GM19463 (cell line): ENCODE measurements at regions not wholly inside any gene's neighbourhood (a gene's known extent, or its start where the extent isn't known, plus 50 kb on each side); places are given as distances from the start of the nearest gene placed in this dataset.
"Not testable (repeated sequence)": the region's sequence is repeated elsewhere in the genome, so short reads cannot be mapped to it uniquely, and the experiment has no call there.

ENCODE experiments used
- ATAC-seq: cut with Tn5 transposase; IDR thresholded peaks from one replicate; pipeline ENCODE4 v1.9.1; 2021; ENCODE audit warnings: mild to moderate bottlenecking, moderate library complexity; ENCODE audit not compliant: unreplicated experiment

DNA sequence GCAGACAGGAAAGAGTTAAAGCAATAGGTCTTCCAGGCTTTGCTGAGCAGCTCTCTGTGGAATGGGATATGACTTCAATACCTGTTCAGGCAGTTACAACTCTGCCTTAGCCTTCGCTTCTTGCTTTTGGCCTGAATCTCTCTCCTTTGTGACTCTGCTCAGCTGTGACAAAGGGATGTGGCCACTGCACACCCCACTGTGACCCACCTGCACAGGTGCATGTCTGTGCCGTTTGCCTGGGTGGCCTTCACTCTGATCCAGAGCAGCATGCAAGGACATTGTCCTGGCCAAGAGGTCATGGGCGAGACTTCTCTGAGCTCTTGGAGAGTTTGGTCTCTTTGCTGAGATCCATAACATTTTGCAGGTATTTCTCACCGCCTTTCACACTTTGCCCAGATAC lies 891.3 kb downstream of the BRD1 start:
- ATAC-seq = no peak

DNA sequence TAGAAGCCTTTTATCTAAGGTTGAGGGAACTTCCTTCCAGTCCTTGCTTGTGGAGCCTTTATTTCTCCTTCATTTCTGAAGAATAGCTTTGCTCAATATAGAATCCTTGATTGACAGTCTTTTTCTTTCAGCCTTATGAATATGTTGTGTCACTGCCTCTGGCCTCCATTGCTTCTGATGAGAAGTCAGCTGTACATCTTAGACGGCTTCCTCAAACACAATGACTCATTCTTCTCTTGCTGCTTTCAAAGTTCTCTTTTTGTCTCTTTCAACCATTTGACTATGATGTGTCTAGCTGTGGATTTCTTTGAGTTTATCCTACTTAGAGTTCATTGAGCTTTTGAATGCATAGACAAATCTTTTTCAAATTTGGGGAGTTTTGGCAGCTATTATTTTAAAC lies 893.2 kb downstream of the BRD1 start:
- ATAC-seq = no peak

DNA sequence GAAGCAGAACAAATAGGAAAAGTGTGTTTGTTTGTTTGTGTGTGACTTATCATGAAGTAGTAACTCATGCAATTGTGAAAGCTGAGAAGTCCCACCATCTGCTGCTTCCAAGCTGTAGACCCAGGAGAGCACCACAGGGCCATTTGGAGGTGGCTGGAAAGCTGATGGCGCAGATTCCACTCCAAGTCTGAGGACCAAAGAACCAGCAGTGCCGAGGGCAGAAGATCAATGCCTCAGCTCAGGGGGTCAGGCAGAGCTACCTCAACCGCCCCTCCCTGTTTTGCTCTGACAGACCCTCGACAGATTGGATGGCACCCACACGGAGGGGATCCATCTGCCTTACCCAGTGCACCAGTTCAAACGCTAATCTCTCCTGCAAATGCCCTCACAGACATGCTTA lies 896.2 kb downstream of the BRD1 start:
- ATAC-seq = no peak

DNA sequence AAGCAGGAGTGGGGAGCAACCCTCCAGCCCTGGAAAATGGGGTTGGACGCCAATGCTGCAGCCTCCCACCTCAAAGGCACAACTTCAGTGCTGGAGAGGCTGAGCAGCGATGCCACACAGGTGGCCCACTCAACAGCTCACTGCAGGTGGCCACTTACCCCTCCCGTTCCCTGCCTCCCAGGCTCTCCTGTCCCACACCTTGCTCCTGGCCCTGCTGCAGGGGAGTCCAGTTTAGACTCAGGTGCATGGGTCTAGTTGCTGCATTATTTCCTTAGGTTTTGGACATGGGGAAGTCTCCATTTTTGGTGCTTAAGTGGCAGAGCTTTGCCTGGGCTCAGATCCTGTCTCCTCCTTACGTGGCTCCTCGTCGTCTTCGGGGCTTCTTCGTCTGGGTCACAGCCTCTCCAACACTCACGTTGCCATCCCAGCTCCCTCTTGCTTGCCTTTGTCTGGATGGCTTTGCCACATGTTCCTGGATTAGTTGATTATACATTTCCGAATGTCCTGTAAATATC lies 898.3 kb downstream of the BRD1 start:
- no peak for ATAC-seq

DNA sequence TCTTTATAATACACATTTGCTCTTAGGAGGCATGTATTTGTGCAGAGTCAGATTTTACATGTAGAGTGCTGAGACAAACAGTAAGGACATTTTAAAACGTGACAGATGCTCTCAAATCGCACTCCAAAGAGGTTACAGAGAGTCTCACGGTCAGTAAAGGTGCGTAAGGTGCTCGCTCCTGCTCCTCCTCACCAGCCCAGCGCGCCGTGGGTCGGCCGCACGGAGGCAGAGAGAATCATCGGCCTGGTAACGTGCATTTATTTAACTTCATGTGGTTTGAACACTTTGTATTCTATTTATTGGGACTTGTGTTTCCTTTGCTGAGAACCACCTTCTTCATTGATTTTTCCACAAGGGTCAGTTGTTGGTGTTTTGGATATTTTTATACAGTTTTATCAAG lies 900.1 kb downstream of the BRD1 start:
- ATAC-seq = no peak

DNA sequence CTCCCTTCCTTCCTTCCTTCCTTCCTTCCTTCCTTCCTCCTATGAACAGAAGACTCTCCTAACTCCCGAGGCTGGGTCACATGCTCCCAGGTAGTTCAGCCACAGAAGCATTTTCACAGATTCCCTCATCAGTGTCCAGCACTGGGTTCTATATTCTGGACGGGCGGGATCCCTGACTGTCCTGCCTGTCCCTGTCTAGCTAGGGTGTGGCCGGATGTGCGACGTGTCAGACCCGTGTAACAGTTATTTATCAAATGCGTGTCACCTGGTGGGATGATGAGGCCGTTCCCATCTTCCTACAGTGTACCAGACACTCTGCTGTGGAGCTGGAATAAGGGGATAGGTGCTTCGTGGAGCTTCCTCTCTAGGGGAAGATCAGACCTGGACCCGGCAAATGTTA lies 901.0 kb downstream of the BRD1 start:
- no peak for ATAC-seq

DNA sequence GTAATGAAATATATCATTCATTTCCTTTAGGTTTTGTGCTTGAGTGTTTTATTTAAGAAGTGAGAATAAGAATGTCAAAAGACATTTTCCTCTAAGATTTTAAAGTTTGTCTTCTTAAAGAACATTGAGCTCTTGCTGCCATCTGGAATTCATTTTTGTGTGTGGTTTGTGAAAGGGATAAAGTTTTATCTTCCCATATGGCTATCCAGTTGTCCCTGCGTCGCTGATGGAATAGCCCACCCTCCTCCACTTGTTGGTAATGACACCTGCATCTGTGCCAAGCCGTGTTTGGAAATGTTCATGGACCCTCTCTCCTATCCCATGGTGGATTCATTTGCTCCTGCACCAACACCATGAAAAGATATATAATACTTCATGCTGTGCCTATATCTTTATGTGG lies 901.5 kb downstream of the BRD1 start:
- ATAC-seq = no peak

DNA sequence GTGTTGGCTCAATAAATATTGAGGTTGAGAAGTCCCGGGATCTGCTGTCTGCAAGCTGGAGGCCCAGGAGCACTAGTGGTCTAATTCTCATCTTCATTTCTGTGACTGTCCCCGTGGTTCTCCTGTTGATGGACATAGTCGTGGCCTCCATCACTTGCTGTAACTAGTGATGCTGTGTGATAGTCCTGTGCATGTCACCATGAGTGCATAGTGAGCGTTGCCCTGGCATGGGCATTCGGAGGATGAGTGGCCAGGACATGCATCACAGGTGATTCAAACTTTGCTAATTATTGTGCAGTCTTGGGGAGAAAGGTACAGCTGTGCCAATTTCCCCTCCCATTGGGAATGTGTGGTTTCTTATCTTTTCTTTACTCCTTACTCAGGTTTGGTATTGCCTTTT lies 902.2 kb downstream of the BRD1 start:
- ATAC-seq = no peak

DNA sequence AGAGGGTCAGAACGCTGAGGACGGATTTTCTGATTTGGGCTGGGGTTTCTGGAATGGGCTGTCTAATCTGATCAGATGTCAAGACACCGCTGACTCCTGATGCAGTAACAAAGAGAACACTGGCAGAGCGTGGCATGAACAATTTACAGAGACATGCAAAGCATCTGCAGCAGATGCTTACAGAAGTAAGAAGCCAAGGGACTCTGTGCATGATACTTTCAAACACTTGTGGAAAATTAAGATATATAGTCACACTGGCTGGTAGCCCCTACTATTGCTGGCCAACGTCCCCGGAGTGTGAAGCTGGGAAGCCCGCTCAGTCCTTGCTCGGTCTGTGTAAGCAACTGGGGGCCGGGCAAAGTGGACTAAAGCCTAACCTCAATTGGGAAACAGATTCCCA lies 903.7 kb downstream of the BRD1 start:
- ATAC-seq = no peak

DNA sequence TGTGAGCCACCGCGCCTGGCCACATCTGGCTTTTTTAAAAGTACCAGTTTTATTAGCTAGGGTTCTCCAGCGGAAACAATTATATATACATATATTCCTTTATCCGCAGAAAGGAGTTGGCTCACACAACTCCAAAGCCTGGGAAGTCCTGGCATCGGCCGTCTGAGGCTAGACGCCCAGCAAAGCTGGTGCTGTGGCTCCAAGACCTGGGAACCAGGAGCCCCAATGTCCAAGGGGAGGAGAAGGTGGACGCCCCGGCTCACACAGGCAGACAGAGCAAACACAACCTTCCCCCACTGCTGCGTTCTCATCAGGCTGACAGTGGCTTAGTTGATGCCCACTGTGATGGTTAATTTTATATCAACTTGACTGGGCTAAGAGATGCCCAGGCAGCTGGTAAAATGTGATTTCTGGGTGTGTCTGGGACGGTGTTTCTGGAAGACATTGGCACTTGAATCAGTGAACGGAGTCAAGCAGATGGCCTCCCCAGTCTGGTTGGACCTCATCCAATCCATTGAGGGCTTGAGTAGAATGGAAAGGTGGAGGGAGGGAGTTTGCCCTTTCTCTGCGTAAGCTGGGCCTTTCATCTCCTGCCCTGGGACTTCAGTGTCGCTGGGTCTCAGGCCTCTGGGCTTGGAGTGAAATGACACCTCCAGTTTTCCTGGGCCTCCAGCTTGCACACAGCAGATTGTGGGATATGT lies 904.4 kb downstream of the BRD1 start:
- ATAC-seq = no peak

DNA sequence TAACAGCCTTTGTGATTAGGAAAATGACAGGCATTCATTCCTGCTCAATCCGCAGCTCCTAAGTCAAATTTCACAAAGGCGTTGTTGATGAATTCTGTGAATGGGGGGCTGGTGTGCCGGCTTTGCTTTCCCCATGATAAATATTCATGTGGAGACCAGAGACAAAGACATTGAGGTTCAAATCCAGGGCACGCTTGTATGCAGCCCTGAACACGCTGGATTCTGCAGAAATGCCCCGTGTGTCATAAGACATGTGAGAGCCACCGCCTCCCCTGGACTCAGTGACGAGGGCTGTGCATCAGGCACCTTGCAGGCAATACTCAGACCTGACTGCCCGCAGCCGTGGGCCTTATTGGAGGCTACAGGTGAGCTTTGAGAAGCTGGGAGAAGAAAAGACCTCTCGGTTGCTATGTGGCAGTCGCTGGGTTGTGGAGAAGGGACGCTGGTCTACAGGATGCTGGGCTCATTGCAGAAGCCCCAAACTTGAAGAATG lies 906.2 kb downstream of the BRD1 start:
- ATAC-seq = no peak

DNA sequence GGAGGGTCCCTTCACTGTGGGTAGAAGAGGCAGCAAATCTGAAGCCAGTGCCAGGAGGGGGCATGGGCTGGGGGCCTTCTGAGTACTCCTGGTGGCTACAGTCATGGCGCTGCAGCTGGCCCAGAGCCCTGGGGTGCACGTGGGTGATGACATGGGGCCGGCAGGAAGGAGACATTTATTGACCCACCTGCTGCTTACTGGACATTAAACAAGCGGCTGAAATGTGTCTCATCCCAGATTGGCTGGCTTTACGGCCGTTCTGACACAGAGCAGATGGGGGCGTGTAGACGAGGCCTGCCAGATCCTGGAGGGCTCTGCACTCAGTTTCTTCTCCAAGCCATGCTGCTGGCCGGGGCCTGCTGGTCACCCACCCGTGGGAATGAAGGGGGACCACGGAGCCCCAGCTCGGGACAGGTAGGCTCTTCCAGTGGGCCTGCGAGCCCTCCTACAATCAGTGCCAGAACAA lies 906.9 kb downstream of the BRD1 start:
- ATAC-seq = no peak

DNA sequence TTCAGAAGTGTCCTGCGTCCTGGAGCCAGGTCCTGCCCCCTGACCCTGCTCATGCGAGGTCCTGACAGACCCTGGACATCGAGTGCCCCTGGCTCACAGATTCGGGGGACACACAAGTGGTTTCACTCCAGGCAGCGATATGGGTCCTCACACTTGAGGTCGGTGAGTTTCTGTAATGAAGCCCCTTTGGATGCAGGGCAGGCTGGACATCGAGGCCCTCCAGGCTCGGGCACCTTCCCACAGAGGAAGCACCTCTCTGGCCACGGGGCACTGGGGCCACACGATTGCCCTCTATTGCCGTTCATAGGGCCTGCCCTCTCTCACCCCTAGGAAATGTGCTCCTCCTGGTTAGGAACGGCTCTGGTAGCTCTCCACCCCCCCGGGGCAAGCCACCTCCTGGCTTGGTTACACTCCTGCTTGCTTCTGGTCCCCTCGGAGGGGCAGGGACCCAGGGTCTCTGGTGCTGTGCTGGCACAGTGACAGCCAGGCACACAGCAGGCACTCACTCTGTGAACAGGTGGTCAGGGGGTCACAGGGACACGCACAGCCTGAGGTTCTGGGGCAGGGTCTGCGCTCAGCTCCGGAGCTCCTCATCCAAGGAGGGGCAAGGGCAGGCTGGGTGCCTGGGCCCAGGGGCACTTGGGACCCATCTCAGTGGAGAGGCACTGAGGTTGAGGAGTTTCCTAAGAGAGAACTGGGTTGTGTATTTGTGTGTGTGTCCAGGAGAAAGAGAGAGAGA lies 907.7 kb downstream of the BRD1 start:
- ATAC-seq = no peak

DNA sequence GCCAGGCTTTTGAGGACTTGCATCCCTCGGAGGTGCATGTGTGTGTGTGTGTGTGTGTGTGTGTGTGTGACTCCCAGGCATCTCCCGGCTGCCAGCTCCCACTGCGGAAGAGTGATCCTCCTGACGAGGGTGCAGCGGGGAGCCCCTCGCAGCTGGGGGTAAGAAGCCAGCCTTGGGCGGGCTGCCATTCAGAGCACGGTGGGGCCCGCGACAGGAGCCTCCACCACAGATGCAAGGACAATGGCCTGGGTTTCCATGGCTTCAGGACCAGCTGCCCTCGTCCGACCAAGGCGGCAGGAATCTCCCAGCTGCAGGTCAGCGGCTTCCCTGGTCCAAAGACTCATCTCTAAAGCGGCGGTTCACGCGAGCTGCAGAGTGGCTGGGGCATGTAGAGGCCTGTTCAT lies 908.5 kb downstream of the BRD1 start:
- ATAC-seq = no peak

DNA sequence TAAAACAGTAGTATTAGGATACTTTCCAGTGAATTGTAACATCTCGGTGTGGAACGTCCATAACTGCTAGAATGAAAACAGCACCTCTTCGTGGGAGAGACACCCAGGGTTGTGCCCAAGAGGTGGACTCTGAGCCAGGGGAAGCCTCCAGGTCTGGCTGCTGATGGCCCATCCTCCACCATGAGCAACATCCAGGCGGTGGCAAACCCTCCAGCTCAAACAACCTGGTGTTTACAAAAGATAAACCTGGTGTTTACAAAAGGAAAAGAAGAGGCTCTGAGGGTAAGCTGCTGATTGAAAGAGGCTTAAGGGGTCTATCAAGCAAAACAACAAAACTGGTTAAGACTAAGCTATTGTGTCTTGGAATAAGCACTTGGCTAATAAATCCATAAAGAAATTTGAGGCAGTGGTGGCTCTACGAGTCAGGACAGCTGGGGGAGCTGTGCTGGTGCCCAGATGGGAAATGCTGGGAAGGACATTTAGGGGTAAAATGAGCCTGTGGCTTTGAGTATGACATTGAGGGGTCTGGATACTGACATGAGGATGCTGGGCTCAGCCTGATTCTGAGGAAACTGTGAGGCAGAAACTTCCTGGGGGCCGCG lies 909.0 kb downstream of the BRD1 start:
- no peak for ATAC-seq

DNA sequence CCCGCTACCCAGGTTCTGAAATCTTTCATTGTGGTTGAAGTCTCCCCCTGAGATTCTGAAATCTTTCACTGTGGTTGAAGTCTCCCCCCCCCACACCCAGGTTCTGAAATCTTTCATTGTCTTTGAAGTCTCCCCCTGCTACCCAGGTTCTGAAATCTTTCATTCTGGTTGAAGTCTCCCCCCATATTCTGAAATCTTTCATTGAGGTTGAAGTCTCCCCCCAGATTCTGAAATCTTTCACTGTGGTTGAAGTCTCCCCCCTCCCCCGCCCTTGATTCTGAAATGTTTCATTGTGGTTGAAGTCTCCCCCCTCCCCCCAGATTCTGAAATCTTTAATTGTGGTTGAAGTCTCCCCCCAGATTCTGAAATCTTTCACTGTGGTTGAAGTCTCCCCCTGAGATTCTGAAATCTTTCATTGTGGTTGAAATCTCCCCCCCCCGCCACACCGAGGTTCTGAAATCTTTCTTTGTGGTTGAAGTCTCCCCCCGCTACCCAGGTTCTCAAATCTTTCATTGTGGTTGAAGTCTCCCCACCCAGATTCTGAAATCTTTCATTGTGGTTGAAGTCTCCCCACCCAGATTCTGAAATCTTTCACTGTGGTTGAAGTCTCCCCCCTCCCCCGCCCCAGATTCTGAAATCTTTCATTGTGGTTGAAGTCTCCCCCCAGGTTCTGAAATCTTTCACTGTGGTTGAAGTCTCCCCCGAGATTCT lies 915.2 kb downstream of the BRD1 start:
- ATAC-seq = not testable (repeated sequence)

DNA sequence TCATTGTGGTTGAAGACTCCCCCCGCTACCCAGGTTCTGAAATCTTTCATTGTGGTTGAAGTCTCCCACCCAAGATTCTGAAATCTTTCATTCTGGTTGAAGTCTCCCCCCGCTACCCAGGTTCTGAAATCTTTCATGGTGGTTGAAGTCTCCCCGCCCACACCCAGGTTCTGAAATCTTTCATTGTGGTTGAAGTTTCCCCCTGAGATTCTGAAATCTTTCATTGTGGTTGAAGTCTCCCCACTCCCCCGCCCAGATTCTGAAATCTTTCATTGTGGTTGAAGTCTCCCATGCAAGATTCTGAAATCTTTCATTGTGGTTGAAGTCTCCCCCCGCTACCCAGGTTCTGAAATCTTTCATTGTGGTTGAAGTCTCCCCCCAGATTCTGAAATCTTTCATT lies 916.0 kb downstream of the BRD1 start:
- ATAC-seq = not testable (repeated sequence)

DNA sequence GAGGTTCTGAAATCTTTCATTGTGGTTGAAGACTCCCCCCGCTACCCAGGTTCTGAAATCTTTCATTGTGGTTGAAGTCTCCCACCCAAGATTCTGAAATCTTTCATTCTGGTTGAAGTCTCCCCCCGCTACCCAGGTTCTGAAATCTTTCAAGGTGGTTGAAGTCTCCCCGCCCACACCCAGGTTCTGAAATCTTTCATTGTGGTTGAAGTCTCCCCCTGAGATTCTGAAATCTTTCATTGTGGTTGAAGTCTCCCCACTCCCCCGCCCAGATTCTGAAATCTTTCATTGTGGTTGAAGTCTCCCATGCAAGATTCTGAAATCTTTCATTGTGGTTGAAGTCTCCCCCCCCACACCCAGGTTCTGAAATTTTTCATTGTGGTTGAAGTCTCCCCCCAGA lies 916.6 kb downstream of the BRD1 start:
- not testable (repeated sequence) for ATAC-seq

DNA sequence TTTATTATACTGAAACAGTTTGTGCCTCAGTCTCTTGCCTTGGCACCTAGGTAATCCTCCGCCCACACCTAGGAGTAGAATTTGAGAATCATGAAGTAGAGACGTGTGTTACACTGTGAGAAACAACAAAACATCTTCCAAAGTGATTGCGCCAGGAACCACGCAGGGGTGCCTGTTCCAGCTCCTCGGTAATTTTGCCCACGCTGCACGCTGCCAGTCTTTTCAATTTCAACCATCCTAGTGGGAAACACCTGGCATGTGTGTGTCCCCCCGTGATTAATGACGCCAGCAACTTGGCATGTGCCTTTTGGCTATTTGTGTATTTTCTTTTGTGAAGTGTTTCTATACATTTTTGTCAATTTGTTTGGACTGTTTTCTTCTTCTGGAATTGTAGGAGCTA lies 919.1 kb downstream of the BRD1 start:
- ATAC-seq = no peak

DNA sequence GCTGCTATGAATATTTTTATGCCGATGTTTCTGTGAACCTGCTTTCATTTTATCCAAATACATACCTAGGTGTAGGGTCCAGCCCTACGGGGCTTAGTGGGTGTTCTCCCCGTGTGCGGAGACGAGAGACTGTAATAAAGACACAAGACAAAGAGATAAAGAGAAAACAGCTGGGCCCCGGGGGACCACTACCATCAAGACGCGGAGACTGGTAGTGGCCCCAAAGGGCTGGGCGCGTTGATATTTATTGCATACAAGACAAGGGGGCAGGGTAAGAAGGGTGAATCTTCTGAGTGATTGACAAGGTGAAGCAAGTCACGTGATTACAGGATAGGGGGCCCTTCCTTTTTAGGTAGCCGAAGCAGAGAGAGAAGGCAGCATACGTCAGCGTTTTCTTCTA lies 920.1 kb downstream of the BRD1 start:
- ATAC-seq = no peak

DNA sequence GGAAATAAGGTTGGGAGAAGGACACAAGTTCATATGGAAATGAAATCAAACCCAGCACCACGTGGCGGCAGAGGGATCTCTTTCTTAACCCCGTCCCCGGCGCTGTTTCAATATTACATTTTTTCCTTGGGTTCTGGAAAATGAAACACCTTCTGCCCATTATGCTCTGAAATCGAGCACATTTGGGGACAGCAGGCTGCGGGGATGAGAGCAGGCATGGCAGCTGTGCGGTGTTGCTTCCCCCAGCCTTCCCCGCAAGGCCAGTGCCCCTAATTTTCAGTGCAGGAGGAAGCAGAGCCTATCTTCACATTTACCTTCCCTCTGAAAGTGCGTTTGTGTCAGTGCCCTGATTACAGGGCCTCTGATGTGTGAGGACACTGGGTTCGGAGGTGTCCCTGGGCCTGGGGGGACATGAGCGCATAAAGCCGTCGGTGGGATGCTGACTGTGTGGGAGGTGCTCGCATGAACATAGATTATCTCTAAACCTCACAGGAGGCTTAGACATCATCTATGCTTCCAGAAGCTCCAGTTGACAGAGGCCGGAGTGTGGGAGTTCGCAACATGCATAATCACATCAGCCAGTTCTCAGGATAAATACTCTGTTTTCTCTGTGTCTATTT lies 921.3 kb downstream of the BRD1 start:
- no peak for ATAC-seq
